ENCODE measurements at regions not wholly inside any gene's neighbourhood (a gene's known extent, or its start where the extent isn't known, plus 50 kb on each side); places are given as distances from the start of the nearest gene placed in this dataset.

DNA sequence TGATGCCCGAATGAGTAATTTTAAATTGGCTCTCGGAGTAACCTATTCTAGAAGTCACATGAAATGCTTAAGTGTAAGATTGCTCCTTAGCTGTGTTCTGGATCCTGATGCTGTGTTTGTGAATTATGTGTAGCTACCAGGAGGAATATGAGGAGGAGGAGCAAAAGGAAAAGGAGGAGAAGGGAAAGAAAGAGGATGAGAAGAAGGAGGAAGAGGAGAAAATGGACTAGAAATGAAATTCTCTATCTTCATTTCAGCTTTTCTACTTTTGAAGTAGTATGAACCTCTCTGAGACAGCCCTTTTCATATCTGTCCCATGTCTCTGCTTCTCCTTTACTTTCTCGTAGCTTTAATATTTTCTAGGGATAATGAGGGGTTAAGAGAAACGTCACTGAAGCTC is 119.4 kb upstream of the ACTBL2 start:
- DNase-seq (no peak), ATAC-seq (no peak)
- H3K27me3 Mint-ChIP-seq: no peaks in the 10 kb centered on the region
- CTCF ChIA-PET: no interaction called here
- no peak overlapping the region for H3K27ac Mint-ChIP-seq
- no peak overlapping the region for H3K4me3 Mint-ChIP-seq
- no peaks in the 10 kb centered on the region for H3K36me3 Mint-ChIP-seq
- no peaks in the 10 kb centered on the region for H3K4me1 Mint-ChIP-seq
- peaks cover 3% of the 10 kb centered on the region for H3K9me3 Mint-ChIP-seq (ENCODE audit: low read depth)

GRCh38 chr5:57600321-57600720 is 117.7 kb upstream of the ACTBL2 start:
- no peak for ATAC-seq
- H3K27me3 Mint-ChIP-seq: no peaks in the 10 kb centered on the region
- no peaks in the 10 kb centered on the region for H3K36me3 Mint-ChIP-seq
- H3K4me1 Mint-ChIP-seq: no peaks in the 10 kb centered on the region
- no peak for DNase-seq
- H3K27ac Mint-ChIP-seq: no peak overlapping the region
- CTCF ChIA-PET: no interaction called here
- peaks cover 3% of the 10 kb centered on the region for H3K9me3 Mint-ChIP-seq (ENCODE audit: low read depth)
- no peak overlapping the region for H3K4me3 Mint-ChIP-seq

GRCh38 chr5:57598756-57599155 is 116.1 kb upstream of the ACTBL2 start:
- Mint-ChIP-seq H3K27me3 (no peaks in the 10 kb centered on the region), H3K4me3 (no peak overlapping the region), H3K4me1 (no peaks in the 10 kb centered on the region), H3K27ac (no peak overlapping the region), H3K9me3 (ENCODE audit: low read depth) (peaks cover 3% of the 10 kb centered on the region), H3K36me3 (no peaks in the 10 kb centered on the region)
- ATAC-seq: no peak
- CTCF ChIA-PET: no interaction called here
- DNase-seq: no peak

DNA sequence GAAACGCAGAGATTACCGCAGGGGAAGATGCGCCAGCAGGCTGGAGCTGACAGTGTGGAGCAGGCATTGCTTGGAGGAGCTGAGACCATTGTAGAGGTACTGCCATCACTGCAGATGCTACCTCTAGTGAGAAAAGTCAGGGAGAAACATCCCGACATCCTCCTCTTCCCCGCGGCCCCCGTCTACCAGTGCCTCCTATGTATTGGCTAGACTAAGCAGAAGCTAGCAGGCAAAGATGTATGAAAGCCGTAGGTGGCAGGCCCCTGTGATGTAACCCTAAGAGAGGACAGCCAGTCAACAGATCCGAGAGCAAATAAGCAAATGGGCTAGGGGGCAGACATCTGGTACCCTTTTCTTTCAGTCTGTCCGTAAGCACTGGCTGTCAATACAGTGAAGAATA is 115.5 kb upstream of the ACTBL2 start:
- Mint-ChIP-seq H3K4me1 (no peaks in the 10 kb centered on the region), H3K27me3 (no peaks in the 10 kb centered on the region), H3K4me3 (no peak overlapping the region), H3K27ac (no peak overlapping the region), H3K9me3 (ENCODE audit: low read depth) (peaks cover 3% of the 10 kb centered on the region), H3K36me3 (no peaks in the 10 kb centered on the region)
- no peak for DNase-seq
- CTCF ChIA-PET: no interaction called here
- ATAC-seq: no peak

GRCh38 chr5:57595523-57595991 is 112.9 kb upstream of the ACTBL2 start:
- CTCF ChIA-PET: no interaction called here
- H3K27me3 Mint-ChIP-seq: no peaks in the 10 kb centered on the region
- H3K4me1 Mint-ChIP-seq: no peaks in the 10 kb centered on the region

DNA sequence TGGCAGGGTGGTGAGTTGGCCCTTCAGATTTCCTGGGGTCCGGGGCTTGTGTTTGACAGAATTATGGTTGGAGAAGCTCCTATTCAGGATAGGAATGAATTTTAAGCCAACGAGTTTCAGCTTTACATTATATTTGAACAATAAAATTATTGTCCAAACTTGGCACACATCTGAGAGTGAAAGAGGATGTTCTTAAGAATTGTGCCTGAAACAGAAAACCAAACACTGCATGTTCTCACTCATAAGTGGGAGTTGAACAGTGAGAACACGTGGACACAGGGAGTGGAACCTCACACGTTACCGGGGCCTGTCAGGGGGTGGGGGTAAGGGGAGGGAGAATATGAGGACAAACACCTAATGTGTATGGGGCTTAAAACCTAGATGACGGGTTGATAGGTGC is 111.8 kb upstream of the ACTBL2 start:
- DNase-seq: no peak
- Mint-ChIP-seq H3K4me1 (no peaks in the 10 kb centered on the region), H3K27ac (no peak overlapping the region), H3K4me3 (no peak overlapping the region), H3K9me3 (ENCODE audit: low read depth) (peaks cover 3% of the 10 kb centered on the region), H3K27me3 (no peaks in the 10 kb centered on the region), H3K36me3 (no peaks in the 10 kb centered on the region)
- CTCF ChIA-PET: no interaction called here
- no peak for ATAC-seq

More at GRCh38 chr5:57595523-57595991, 112.9 kb upstream of the ACTBL2 start:
- no peaks in the 10 kb centered on the region for H3K36me3 Mint-ChIP-seq
- no peak overlapping the region for H3K27ac Mint-ChIP-seq
- DNase-seq (no peak), ATAC-seq (no peak)
- H3K4me3 Mint-ChIP-seq: no peak overlapping the region
- peaks cover 3% of the 10 kb centered on the region for H3K9me3 Mint-ChIP-seq (ENCODE audit: low read depth)

DNA sequence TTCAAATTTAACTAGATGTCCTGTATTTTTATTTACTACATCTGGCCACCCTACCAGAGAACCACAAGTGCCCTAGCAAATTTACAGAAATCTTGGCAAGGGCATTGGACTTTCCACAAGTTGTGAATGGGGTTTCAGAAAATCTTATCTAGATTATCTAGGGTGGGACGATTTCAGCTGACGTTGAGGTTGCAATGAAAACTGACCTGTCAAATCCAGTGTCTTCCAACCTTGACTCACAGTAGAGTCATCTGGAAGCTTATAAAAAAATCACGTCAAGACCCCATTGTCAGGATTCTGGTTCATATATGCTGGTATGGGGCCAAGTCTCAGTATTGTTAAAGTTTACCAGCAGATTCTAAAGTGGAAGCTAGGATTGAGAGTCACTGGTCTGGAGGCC is 109.6 kb upstream of the ACTBL2 start:
- Mint-ChIP-seq H3K9me3 (ENCODE audit: low read depth) (peaks cover 3% of the 10 kb centered on the region), H3K4me1 (no peaks in the 10 kb centered on the region), H3K36me3 (no peaks in the 10 kb centered on the region), H3K27me3 (no peaks in the 10 kb centered on the region), H3K4me3 (no peak overlapping the region), H3K27ac (no peak overlapping the region)
- no peak for ATAC-seq
- CTCF ChIA-PET: no interaction called here
- DNase-seq: no peak

GRCh38 chr5:57586649-57587048 is 104.0 kb upstream of the ACTBL2 start:
- Mint-ChIP-seq H3K4me3 (no peak overlapping the region), H3K9me3 (ENCODE audit: low read depth) (peaks cover 2% of the 10 kb centered on the region), H3K27ac (no peak overlapping the region), H3K4me1 (no peaks in the 10 kb centered on the region), H3K36me3 (no peaks in the 10 kb centered on the region), H3K27me3 (no peaks in the 10 kb centered on the region)
- DNase-seq (no peak), ATAC-seq (no peak)
- CTCF ChIA-PET: no interaction called here

GRCh38 chr5:57582578-57583070 is 100.0 kb upstream of the ACTBL2 start:
- Mint-ChIP-seq H3K36me3 (no peaks in the 10 kb centered on the region), H3K4me1 (no peaks in the 10 kb centered on the region), H3K9me3 (ENCODE audit: low read depth) (peaks cover 4% of the 10 kb centered on the region), H3K27ac (no peak overlapping the region), H3K27me3 (peaks cover 3% of the 10 kb centered on the region), H3K4me3 (no peak overlapping the region)
- ATAC-seq: no peak
- CTCF ChIA-PET: no interaction called here
- DNase-seq: no peak

GRCh38 chr5:57581772-57582171 is 99.2 kb upstream of the ACTBL2 start:
- CTCF ChIA-PET: no interaction called here
- peaks cover 3% of the 10 kb centered on the region for H3K27me3 Mint-ChIP-seq
- H3K4me1 Mint-ChIP-seq: no peaks in the 10 kb centered on the region
- ATAC-seq (no peak), DNase-seq (no peak)
- no peak overlapping the region for H3K27ac Mint-ChIP-seq
- no peaks in the 10 kb centered on the region for H3K36me3 Mint-ChIP-seq
- peaks cover 2% of the 10 kb centered on the region for H3K9me3 Mint-ChIP-seq (ENCODE audit: low read depth)
- H3K4me3 Mint-ChIP-seq: no peak overlapping the region

DNA sequence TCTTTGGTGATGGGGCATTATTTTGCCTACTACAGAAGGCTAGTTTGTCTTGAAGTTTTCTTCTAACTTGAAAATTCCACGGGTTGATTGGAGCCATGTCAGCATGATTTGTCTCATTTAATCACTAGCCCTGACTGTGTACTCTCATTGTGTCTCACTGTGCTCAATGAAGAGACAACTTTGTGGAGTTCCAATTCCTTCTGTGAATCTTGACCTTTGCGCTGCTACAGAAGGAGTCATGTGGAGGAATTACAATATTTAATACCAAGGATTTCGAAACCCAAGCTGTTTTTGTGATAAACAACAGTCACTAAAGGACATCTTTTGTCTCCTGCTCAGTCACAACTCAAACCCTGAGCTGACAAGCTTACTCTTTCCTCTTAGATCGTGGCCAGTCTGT is 98.6 kb upstream of the ACTBL2 start:
- H3K36me3 Mint-ChIP-seq: no peaks in the 10 kb centered on the region
- no peak for DNase-seq
- CTCF ChIA-PET: no interaction called here
- H3K4me3 Mint-ChIP-seq: no peak overlapping the region
- peaks cover 2% of the 10 kb centered on the region for H3K9me3 Mint-ChIP-seq (ENCODE audit: low read depth)
- H3K27me3 Mint-ChIP-seq: peaks cover 3% of the 10 kb centered on the region
- no peaks in the 10 kb centered on the region for H3K4me1 Mint-ChIP-seq
- H3K27ac Mint-ChIP-seq: no peak overlapping the region
- ATAC-seq: no peak

- Mint-ChIP-seq H3K9me3 (ENCODE audit: low read depth) (peaks cover 2% of the 10 kb centered on the region), H3K4me3 (no peak overlapping the region), H3K36me3 (no peaks in the 10 kb centered on the region), H3K27me3 (peaks cover 3% of the 10 kb centered on the region), H3K27ac (no peak overlapping the region), H3K4me1 (no peaks in the 10 kb centered on the region)
- CTCF ChIA-PET: no interaction called here
- no peak for ATAC-seq
- DNase-seq: no peak
Measured at GRCh38 chr5:57577432-57578175, 95.0 kb upstream of the ACTBL2 start.

DNA sequence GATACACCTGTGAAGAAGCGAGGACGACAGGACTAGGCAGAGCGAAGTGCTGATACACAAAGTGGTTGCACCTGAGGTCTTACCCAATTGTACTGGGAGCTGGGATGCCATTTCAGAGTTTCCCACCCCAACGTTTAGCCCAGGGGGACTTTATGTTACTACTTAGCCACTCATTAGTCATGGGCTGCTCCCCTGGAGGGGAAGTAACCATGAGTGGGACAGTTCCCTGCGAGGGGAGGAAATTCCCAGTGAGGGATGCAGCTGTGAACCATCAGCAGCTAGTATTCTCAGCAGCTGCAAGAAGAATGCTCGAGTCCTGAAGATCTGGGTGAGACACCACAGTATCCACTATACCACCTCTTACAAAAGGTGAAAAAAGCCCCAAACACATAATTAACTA is 93.7 kb upstream of the ACTBL2 start:
- no peaks in the 10 kb centered on the region for H3K36me3 Mint-ChIP-seq
- H3K4me1 Mint-ChIP-seq: no peaks in the 10 kb centered on the region
- CTCF ChIA-PET: no interaction called here
- ATAC-seq: no peak
- H3K27ac Mint-ChIP-seq: no peak overlapping the region
- DNase-seq: no peak
- no peak overlapping the region for H3K4me3 Mint-ChIP-seq
- peaks cover 3% of the 10 kb centered on the region for H3K27me3 Mint-ChIP-seq
- H3K9me3 Mint-ChIP-seq (ENCODE audit: low read depth): peaks cover 2% of the 10 kb centered on the region

GRCh38 chr5:57575839-57576238 is 93.2 kb upstream of the ACTBL2 start:
- no peaks in the 10 kb centered on the region for H3K36me3 Mint-ChIP-seq
- H3K4me3 Mint-ChIP-seq: no peak overlapping the region
- peaks cover 3% of the 10 kb centered on the region for H3K27me3 Mint-ChIP-seq
- DNase-seq: no peak
- peaks cover 2% of the 10 kb centered on the region for H3K9me3 Mint-ChIP-seq (ENCODE audit: low read depth)
- no peak overlapping the region for H3K27ac Mint-ChIP-seq
- CTCF ChIA-PET: interaction anchor here (1.0 kb wide), 1 partner anchor 77 kb away, joined by 3 read pairs; no protein-coding TSS in a partner anchor
- H3K4me1 Mint-ChIP-seq: no peaks in the 10 kb centered on the region
- ATAC-seq: no peak
